Trophoblast cell (in vitro differentiated cells and primary cell): ENCODE measurements at regions not wholly inside any gene's neighbourhood (a gene's known extent, or its start where the extent isn't known, plus 50 kb on each side); places are given as distances from the start of the nearest gene placed in this dataset.
"Not testable (repeated sequence)": the region's sequence is repeated elsewhere in the genome, so short reads cannot be mapped to it uniquely, and the experiment has no call there.

Source experiments
- DNase-seq, 2 donors: peaks; one replicate each; pipeline ENCODE4 v3.0.0-alpha.2; 2016
- H2AFZ ChIP-seq: 2 replicates; pipeline ENCODE4 v1.6.1; 2013; ENCODE audit warnings: low read length, moderate library complexity, mild to moderate bottlenecking; ENCODE audit not compliant: insufficient read depth, poor library complexity
- H2AK5ac ChIP-seq: 2 replicates; pipeline ENCODE4 v1.6.1; 2013; ENCODE audit warnings: mild to moderate bottlenecking, low read length
- H2BK120ac ChIP-seq: 2 replicates; pipeline ENCODE4 v1.6.1; 2013; ENCODE audit warnings: low read length, mild to moderate bottlenecking, moderate library complexity; ENCODE audit not compliant: insufficient read depth, poor library complexity
- H2BK12ac ChIP-seq: 2 replicates; pipeline ENCODE4 v1.6.1; 2013; ENCODE audit warnings: mild to moderate bottlenecking, low read length, moderate library complexity
- H2BK5ac ChIP-seq: 2 replicates; pipeline ENCODE4 v1.6.1; 2013; ENCODE audit warnings: low read length, low read depth, moderate library complexity, mild to moderate bottlenecking; ENCODE audit not compliant: poor library complexity
- H3K14ac ChIP-seq: 2 replicates; pipeline ENCODE4 v1.6.1; 2013; ENCODE audit warnings: mild to moderate bottlenecking, low read length
- H3K18ac ChIP-seq: 2 replicates; pipeline ENCODE4 v1.6.1; 2013; ENCODE audit warnings: mild to moderate bottlenecking, low read length
- H3K23ac ChIP-seq: 2 replicates; pipeline ENCODE4 v1.6.1; 2013; ENCODE audit warnings: low read length
- H3K27ac ChIP-seq: 2 replicates; pipeline ENCODE4 v1.5.1; 2013; ENCODE audit warnings: low read depth, mild to moderate bottlenecking, inconsistent platforms, low read length, moderate library complexity
- H3K27me3 ChIP-seq: 2 replicates; pipeline ENCODE4 v1.6.1; 2013; ENCODE audit warnings: inconsistent platforms, mild to moderate bottlenecking, low read length, moderate library complexity; ENCODE audit not compliant: insufficient read depth
- H3K36me3 ChIP-seq, 2 experiments: 1 replicate in 1 of 2; 2 replicates in 1 of 2; pipeline ENCODE4 v1.6.1; 2013; ENCODE audit warnings: low read length in 2 of 2, mild to moderate bottlenecking in 2 of 2, moderate library complexity in 1 of 2; ENCODE audit not compliant: insufficient read depth in 2 of 2, control insufficient read depth in 1 of 2
- H3K4ac ChIP-seq: 2 replicates; pipeline ENCODE4 v1.6.1; 2013; ENCODE audit warnings: low read depth, mild to moderate bottlenecking, low read length, moderate library complexity
- H3K4me1 ChIP-seq, 2 experiments: 1 replicate in 1 of 2; 2 replicates in 1 of 2; pipeline ENCODE4 v1.6.1; 2013; ENCODE audit warnings: low read length in 2 of 2, mild to moderate bottlenecking in 2 of 2, moderate library complexity in 1 of 2; ENCODE audit not compliant: insufficient read depth in 2 of 2, control insufficient read depth in 1 of 2
- H3K4me2 ChIP-seq: 2 replicates; pipeline ENCODE4 v1.6.1; 2013; ENCODE audit warnings: inconsistent platforms, mild to moderate bottlenecking, low read length, moderate library complexity
- H3K4me3 ChIP-seq: 2 replicates; pipeline ENCODE4 v1.5.1; 2013; ENCODE audit warnings: mild to moderate bottlenecking, low read depth, low read length, inconsistent platforms
- H3K79me1 ChIP-seq: one replicate; pipeline ENCODE4 v1.6.1; 2013; ENCODE audit warnings: low read length
- H3K79me2 ChIP-seq: 2 replicates; pipeline ENCODE4 v1.6.1; 2013; ENCODE audit warnings: low read length, mild to moderate bottlenecking; ENCODE audit not compliant: control insufficient read depth, insufficient read depth, poor library complexity
- H3K9ac ChIP-seq: 2 replicates; pipeline ENCODE4 v1.6.1; 2013; ENCODE audit warnings: mild to moderate bottlenecking, low read length
- H3K9me3 ChIP-seq: 2 replicates; pipeline ENCODE4 v1.6.1; 2013; ENCODE audit warnings: low read depth, mild to moderate bottlenecking, control low read depth, inconsistent platforms, low read length; ENCODE audit not compliant: insufficient read depth
- H4K12ac ChIP-seq: 2 replicates; pipeline ENCODE4 v1.6.1; 2013; ENCODE audit warnings: low read depth, mild to moderate bottlenecking, low read length, moderate library complexity
- H4K8ac ChIP-seq: 2 replicates; pipeline ENCODE4 v1.6.1; 2013; ENCODE audit warnings: low read depth, mild to moderate bottlenecking, low read length, moderate library complexity
- H4K91ac ChIP-seq: one replicate; pipeline ENCODE4 v1.6.1; 2013; ENCODE audit warnings: low read depth, mild to moderate bottlenecking, low read length, moderate library complexity
- WGBS: extraction: QIAGEN DNeasy Blood & Tissue Kit; methylation state at CpG from one replicate; pipeline ENCODE4 v1.1.7; 2013; ENCODE audit warnings: missing lambda C conversion rate; ENCODE audit not compliant: insufficient read length, insufficient coverage; ENCODE audit errors: extremely low coverage; 5-methylcytosine and 5-hydroxymethylcytosine counted together

GRCh38 chr16:63633706-63634445 is 1488.0 kb downstream of the CDH11 start:
- not testable (repeated sequence) for H4K12ac ChIP-seq, H3K9ac ChIP-seq, H3K27ac ChIP-seq, H2BK12ac ChIP-seq, DNase-seq, H3K4me3 ChIP-seq, H3K23ac ChIP-seq, H4K91ac ChIP-seq, H3K18ac ChIP-seq, H3K79me2 ChIP-seq, H3K4ac ChIP-seq, H3K27me3 ChIP-seq, H3K79me1 ChIP-seq, H2BK120ac ChIP-seq, H3K14ac ChIP-seq, H2BK5ac ChIP-seq, H4K8ac ChIP-seq, H2AFZ ChIP-seq, H3K9me3 ChIP-seq, H3K4me2 ChIP-seq, H2AK5ac ChIP-seq, H3K36me3 ChIP-seq, H3K4me1 ChIP-seq
- WGBS, result no CpG with 5 or more reads among the region's 10 CpGs

GRCh38 chr16:63629272-63629671 is 1492.6 kb downstream of the CDH11 start:
- Histone ChIP-seq H4K8ac (no peak overlapping the region), H2AK5ac (no peak overlapping the region), H3K79me2 (no peaks in the 10 kb centered on the region)

GRCh38 chr16:63628812-63629211 is 1493.1 kb downstream of the CDH11 start:
- Histone ChIP-seq H3K4me1 (no peaks in the 10 kb centered on the region), H3K4ac (no peak overlapping the region), H3K79me1 (no peaks in the 10 kb centered on the region), H3K9ac (no peak overlapping the region), H4K12ac (no peak overlapping the region), H3K36me3 (no peaks in the 10 kb centered on the region), H3K4me3 (no peak overlapping the region), H3K9me3 (no peaks in the 10 kb centered on the region), H4K91ac (no peak overlapping the region), H2BK120ac (no peak overlapping the region), H3K23ac (no peak overlapping the region), H2AK5ac (no peak overlapping the region), H3K14ac (no peak overlapping the region), H3K79me2 (no peaks in the 10 kb centered on the region), H2BK5ac (no peak overlapping the region), H3K27me3 (no peaks in the 10 kb centered on the region), H4K8ac (no peak overlapping the region), H2BK12ac (no peak overlapping the region), H3K27ac (no peak overlapping the region), H3K4me2 (no peak overlapping the region), H3K18ac (no peak overlapping the region), H2AFZ (no peak overlapping the region)
- no peak for DNase-seq

More at GRCh38 chr16:63629272-63629671, 1492.6 kb downstream of the CDH11 start:
- Histone ChIP-seq H3K4me3 (no peak overlapping the region), H4K12ac (no peak overlapping the region), H4K91ac (no peak overlapping the region), H2BK120ac (no peak overlapping the region), H3K27me3 (no peaks in the 10 kb centered on the region), H2BK5ac (no peak overlapping the region), H2BK12ac (no peak overlapping the region), H3K9me3 (no peaks in the 10 kb centered on the region), H3K79me1 (no peaks in the 10 kb centered on the region), H3K9ac (no peak overlapping the region), H3K23ac (no peak overlapping the region), H3K36me3 (no peaks in the 10 kb centered on the region), H3K4me1 (no peaks in the 10 kb centered on the region), H3K14ac (no peak overlapping the region), H3K4me2 (no peak overlapping the region), H2AFZ (no peak overlapping the region), H3K27ac (no peak overlapping the region), H3K4ac (no peak overlapping the region), H3K18ac (no peak overlapping the region)
- no peak for DNase-seq

GRCh38 chr16:63625126-63625525 is 1496.7 kb downstream of the CDH11 start:
- no CpG with 5 or more reads among the region's 1 CpG for WGBS
- Histone ChIP-seq H2BK5ac (no peak overlapping the region), H3K4me2 (no peak overlapping the region), H3K4me3 (no peak overlapping the region), H3K18ac (no peak overlapping the region), H4K8ac (no peak overlapping the region), H2BK12ac (no peak overlapping the region), H3K14ac (no peak overlapping the region), H4K12ac (no peak overlapping the region), H3K9ac (no peak overlapping the region), H4K91ac (no peak overlapping the region), H3K4me1 (no peaks in the 10 kb centered on the region), H3K79me2 (no peaks in the 10 kb centered on the region), H2AFZ (no peak overlapping the region), H3K27ac (no peak overlapping the region), H3K23ac (no peak overlapping the region), H3K36me3 (no peaks in the 10 kb centered on the region), H3K9me3 (no peaks in the 10 kb centered on the region), H2BK120ac (no peak overlapping the region), H3K79me1 (no peaks in the 10 kb centered on the region), H2AK5ac (no peak overlapping the region), H3K4ac (no peak overlapping the region), H3K27me3 (no peaks in the 10 kb centered on the region)
- no peak for DNase-seq
